ENCODE measurements at regions not wholly inside any gene's neighbourhood (a gene's known extent, or its start where the extent isn't known, plus 50 kb on each side); places are given as distances from the start of the nearest gene placed in this dataset.

DNA sequence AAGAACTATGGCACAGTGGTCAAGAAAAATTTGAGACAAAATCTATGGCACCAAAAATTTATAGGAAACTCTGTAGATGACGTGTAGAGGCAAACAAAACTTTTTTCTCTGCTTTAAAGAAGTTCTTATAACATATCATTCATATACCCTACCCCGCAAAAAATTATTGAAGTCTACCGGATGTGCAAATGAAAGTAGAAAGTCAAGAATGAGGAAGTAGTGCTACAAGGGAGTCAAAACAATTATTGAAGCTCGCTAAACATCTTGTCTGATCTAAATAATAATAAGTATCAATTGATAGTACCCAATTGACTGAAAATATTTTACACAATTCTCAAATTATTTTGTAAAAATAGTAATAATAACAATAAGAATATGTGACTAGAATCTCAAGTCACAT lies 398.5 kb downstream of the TAF11L14 start:
- no peaks in the 10 kb centered on the region for H3F3A ChIP-seq (ENCODE audit: control insufficient read depth, insufficient read depth)
- no peaks in the 10 kb centered on the region for H3K27me3 ChIP-seq (ENCODE audit: control insufficient read depth, low read length)
- H3K4me3 ChIP-seq (ENCODE audit: low read length) = no peak overlapping the region
- H3K4me2 ChIP-seq (ENCODE audit: low read length) = no peak overlapping the region
- H3K9me2 ChIP-seq (replicated peaks; ENCODE audit: control insufficient read depth, low read length) = no peaks in the 10 kb centered on the region
- no peaks in the 10 kb centered on the region for H3K36me3 ChIP-seq (ENCODE audit: control insufficient read depth, low read length)
- H3K79me2 ChIP-seq (ENCODE audit: control insufficient read depth, low read length) = no peaks in the 10 kb centered on the region
- H3K9me3 ChIP-seq (ENCODE audit: control insufficient read depth, insufficient read depth, low read length) = no peaks in the 10 kb centered on the region
- H4K20me1 ChIP-seq (ENCODE audit: control insufficient read depth, insufficient read depth, low read depth, low read length) = no peaks in the 10 kb centered on the region
- H3K27ac ChIP-seq (ENCODE audit: low read depth, low read length) = no peak overlapping the region
- TF ChIP-seq, protein P1, sequence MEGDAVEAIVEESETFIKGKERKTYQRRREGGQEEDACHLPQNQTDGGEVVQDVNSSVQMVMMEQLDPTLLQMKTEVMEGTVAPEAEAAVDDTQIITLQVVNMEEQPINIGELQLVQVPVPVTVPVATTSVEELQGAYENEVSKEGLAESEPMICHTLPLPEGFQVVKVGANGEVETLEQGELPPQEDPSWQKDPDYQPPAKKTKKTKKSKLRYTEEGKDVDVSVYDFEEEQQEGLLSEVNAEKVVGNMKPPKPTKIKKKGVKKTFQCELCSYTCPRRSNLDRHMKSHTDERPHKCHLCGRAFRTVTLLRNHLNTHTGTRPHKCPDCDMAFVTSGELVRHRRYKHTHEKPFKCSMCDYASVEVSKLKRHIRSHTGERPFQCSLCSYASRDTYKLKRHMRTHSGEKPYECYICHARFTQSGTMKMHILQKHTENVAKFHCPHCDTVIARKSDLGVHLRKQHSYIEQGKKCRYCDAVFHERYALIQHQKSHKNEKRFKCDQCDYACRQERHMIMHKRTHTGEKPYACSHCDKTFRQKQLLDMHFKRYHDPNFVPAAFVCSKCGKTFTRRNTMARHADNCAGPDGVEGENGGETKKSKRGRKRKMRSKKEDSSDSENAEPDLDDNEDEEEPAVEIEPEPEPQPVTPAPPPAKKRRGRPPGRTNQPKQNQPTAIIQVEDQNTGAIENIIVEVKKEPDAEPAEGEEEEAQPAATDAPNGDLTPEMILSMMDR (IDR thresholded peaks at IDR 0.05; ENCODE audit: low read depth, low read length, poor library complexity, severe bottlenecking) = no peak
- no peak for TF ChIP-seq EZH2phosphoT487 (IDR thresholded peaks at IDR 0.05; ENCODE audit: borderline replicate concordance, low read length)
- H3K4me1 ChIP-seq (ENCODE audit: control insufficient read depth, low read length) = no peaks in the 10 kb centered on the region

DNA sequence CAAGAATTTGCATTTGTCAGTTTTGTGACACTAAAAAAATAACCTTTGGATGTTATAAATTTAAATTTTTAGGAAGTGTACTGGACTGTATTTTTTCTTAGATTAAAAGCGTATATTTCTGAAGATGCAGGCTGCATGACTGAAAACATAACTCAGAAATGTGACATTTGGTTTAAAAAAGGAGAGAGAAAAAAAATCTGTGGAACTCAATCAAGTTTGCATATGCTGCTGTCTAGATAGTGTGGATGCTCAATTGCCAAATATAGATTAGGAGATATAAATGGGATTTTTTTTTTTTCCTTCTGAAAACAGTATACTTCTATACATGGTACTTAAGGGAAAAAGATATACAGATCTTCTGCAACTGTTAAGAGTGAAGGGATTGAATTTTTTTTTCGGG lies 402.3 kb downstream of the TAF11L14 start:
- H3K27me3 ChIP-seq (ENCODE audit: control insufficient read depth, low read length) = no peaks in the 10 kb centered on the region
- TF ChIP-seq, protein P1 (IDR thresholded peaks at IDR 0.05; ENCODE audit: low read depth, low read length, poor library complexity, severe bottlenecking) = no peak
- TF ChIP-seq EZH2phosphoT487 (IDR thresholded peaks at IDR 0.05; ENCODE audit: borderline replicate concordance, low read length) = no peak
- no peak overlapping the region for H3K4me2 ChIP-seq (ENCODE audit: low read length)
- no peaks in the 10 kb centered on the region for H3K79me2 ChIP-seq (ENCODE audit: control insufficient read depth, low read length)
- H3K36me3 ChIP-seq (ENCODE audit: control insufficient read depth, low read length) = no peaks in the 10 kb centered on the region
- no peaks in the 10 kb centered on the region for H3F3A ChIP-seq (ENCODE audit: control insufficient read depth, insufficient read depth)
- no peaks in the 10 kb centered on the region for H4K20me1 ChIP-seq (ENCODE audit: control insufficient read depth, insufficient read depth, low read depth, low read length)
- no peaks in the 10 kb centered on the region for H3K4me1 ChIP-seq (ENCODE audit: control insufficient read depth, low read length)
- no peak overlapping the region for H3K27ac ChIP-seq (ENCODE audit: low read depth, low read length)
- no peaks in the 10 kb centered on the region; the same call in 1 of the 2 replicates for H3K9me2 ChIP-seq (replicated peaks; ENCODE audit: control insufficient read depth, low read length)
- H3K9me3 ChIP-seq (ENCODE audit: control insufficient read depth, insufficient read depth, low read length) = no peaks in the 10 kb centered on the region
- no peak overlapping the region for H3K4me3 ChIP-seq (ENCODE audit: low read length)

DNA sequence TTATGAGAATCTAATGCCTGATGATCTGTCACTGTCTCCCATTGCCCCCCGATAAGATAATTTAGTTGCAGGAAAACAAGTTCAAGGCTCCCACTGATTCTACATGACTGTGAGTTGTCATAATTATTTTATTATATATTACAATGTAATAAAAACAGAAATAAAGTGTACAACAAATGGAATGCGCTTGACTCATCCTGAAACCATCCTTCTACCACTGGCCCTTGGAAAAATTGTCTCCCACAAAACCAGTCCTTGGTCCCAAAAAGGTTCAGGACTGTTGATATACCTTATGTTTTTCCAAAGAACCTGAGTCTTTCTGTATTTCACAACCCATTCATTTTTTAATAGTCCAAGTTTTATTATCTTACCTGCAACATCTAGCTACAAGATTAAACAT lies 403.5 kb downstream of the TAF11L14 start:
- no peaks in the 10 kb centered on the region for H4K20me1 ChIP-seq (ENCODE audit: control insufficient read depth, insufficient read depth, low read depth, low read length)
- no peak overlapping the region for H3K4me3 ChIP-seq (ENCODE audit: low read length)
- H3K36me3 ChIP-seq (ENCODE audit: control insufficient read depth, low read length) = no peaks in the 10 kb centered on the region
- H3K9me3 ChIP-seq (ENCODE audit: control insufficient read depth, insufficient read depth, low read length) = no peaks in the 10 kb centered on the region
- H3K4me2 ChIP-seq (ENCODE audit: low read length) = no peak overlapping the region
- H3K27ac ChIP-seq (ENCODE audit: low read depth, low read length) = no peak overlapping the region
- H3K27me3 ChIP-seq (ENCODE audit: control insufficient read depth, low read length) = no peaks in the 10 kb centered on the region
- H3K79me2 ChIP-seq (ENCODE audit: control insufficient read depth, low read length) = no peaks in the 10 kb centered on the region
- no peaks in the 10 kb centered on the region; the same call in 1 of the 2 replicates for H3K9me2 ChIP-seq (replicated peaks; ENCODE audit: control insufficient read depth, low read length)
- no peaks in the 10 kb centered on the region for H3K4me1 ChIP-seq (ENCODE audit: control insufficient read depth, low read length)
- TF ChIP-seq, protein P1 (IDR thresholded peaks at IDR 0.05; ENCODE audit: low read depth, low read length, poor library complexity, severe bottlenecking) = no peak
- no peak for TF ChIP-seq EZH2phosphoT487 (IDR thresholded peaks at IDR 0.05; ENCODE audit: borderline replicate concordance, low read length)
- H3F3A ChIP-seq (ENCODE audit: control insufficient read depth, insufficient read depth) = no peaks in the 10 kb centered on the region
